ENCODE measurements at regions not wholly inside any gene's neighbourhood (a gene's known extent, or its start where the extent isn't known, plus 50 kb on each side); places are given as distances from the start of the nearest gene placed in this dataset.

GRCh38 chr15:96869122-96869521, 538.6 kb downstream of the NR2F2 start:
- CTCF ChIA-PET (ENCODE audit: low intra/inter-chr PET ratio, low total read pairs) = no interaction called here
- POLR2A ChIA-PET = no interaction called here
- ATAC-seq (no peak), DNase-seq (ENCODE audit: low spot score) (no peak), FAIRE-seq (no peak)
- Histone ChIP-seq H3K4me1 (ENCODE audit: insufficient read depth, low read length) (no peaks in the 10 kb centered on the region), H3K27me3 (ENCODE audit: control insufficient read depth in 1 of 2, insufficient read depth in 2 of 2, low read length in 2 of 2) (0 out of 5 replicates have a peak, but pooled peaks cover 0 to 3% of the 10 kb centered on the region in 2 experiments), H3K4me3 (replicated peaks in 1 of 3; ENCODE audit: insufficient read depth in 1 of 3, low read depth in 2 of 3, low read length in 3 of 3) (no peak overlapping the region), H3K79me2 (ENCODE audit: insufficient read depth, low read length) (no peaks in the 10 kb centered on the region), H2AFZ (ENCODE audit: low read length) (no peak overlapping the region), H3K36me3 (replicated peaks in 1 of 2; ENCODE audit: control insufficient read depth in 1 of 2, insufficient read depth in 2 of 2, low read length in 2 of 2) (no peaks in the 10 kb centered on the region), H4K20me1 (ENCODE audit: insufficient read depth, low read length) (no peaks in the 10 kb centered on the region), H3K4me2 (ENCODE audit: low read depth, low read length) (no peak overlapping the region), H3K27ac (ENCODE audit: extremely low read length, insufficient read depth, low read length) (no peak overlapping the region), H3K9ac (ENCODE audit: insufficient read depth, low read depth, low read length) (no peak overlapping the region), H3K9me3 (ENCODE audit: low read length) (peaks cover 7% of the 10 kb centered on the region; the same call in 1 of the 2 replicates)
- TF ChIP-seq SNRNP70 (IDR thresholded peaks at IDR 0.05; ENCODE audit: low read depth, low read length) = no peak
- TF ChIP-seq MED8 (CRISPR knock-in tag; IDR thresholded peaks at IDR 0.05; ENCODE audit: insufficient replicate concordance) = no peak
- no peak for TF ChIP-seq RBM22 (optimal IDR thresholded peaks at IDR 0.05; ENCODE audit: low read length)
- TF ChIP-seq E2F1 (CRISPR knock-in tag; IDR thresholded peaks at IDR 0.05) = no peak
- no peak for TF ChIP-seq ZNF576 (CRISPR knock-in tag; IDR thresholded peaks at IDR 0.05)
- TF ChIP-seq ZNF496 (CRISPR knock-in tag; IDR thresholded peaks at IDR 0.05; ENCODE audit: insufficient replicate concordance) = no peak
- no peak for TF ChIP-seq PRDM4 (CRISPR knock-in tag; IDR thresholded peaks at IDR 0.05; ENCODE audit: borderline replicate concordance)
- no peak for TF ChIP-seq GLI4 (CRISPR knock-in tag; IDR thresholded peaks at IDR 0.05; ENCODE audit: borderline replicate concordance)
- no peak for TF ChIP-seq TRIM22 (IDR thresholded peaks at IDR 0.05)
- TF ChIP-seq ZNF770 (CRISPR knock-in tag; IDR thresholded peaks at IDR 0.05) = no peak
- TF ChIP-seq ZMYM4 (CRISPR knock-in tag; IDR thresholded peaks at IDR 0.05) = no peak
- no TSS peak for BruUV-seq (replicated peaks)
- whole genome bisulfite sequencing (ENCODE audit: low lambda C conversion rate) = 43% methylated on average over 1 of the region's 1 CpG
- intact Hi-C loops (cut with micrococcal nuclease; ENCODE audit: unreplicated experiment) = no loop called here
- in situ Hi-C loops (cut with HindIII; ENCODE audit: extremely low pct_ligation_motif_present, low pct_unique_long_range_greater_than_20kb) = no loop called here

Data from HepG2 (cell line).